Fibroblast of lung (primary cell): ENCODE measurements at regions not wholly inside any gene's neighbourhood (a gene's known extent, or its start where the extent isn't known, plus 50 kb on each side); places are given as distances from the start of the nearest gene placed in this dataset.

Source experiments
- EZH2 ChIP-seq: IDR thresholded peaks from 2 replicates; pipeline ENCODE4 v1.5.1; 2012; ENCODE audit warnings: low read length, control low read depth, mild to moderate bottlenecking; ENCODE audit errors: missing control alignments
- TF ChIP-seq, protein P1 (sequence below), 2 donors: IDR thresholded peaks in 1 of 2; conservative IDR thresholded peaks in 1 of 2; 1 replicate in 1 of 2; 2 replicates in 1 of 2; pipeline ENCODE4 v1.5.1; 2011 to 2012; ENCODE audit warnings: low read length in 2 of 2, control low read depth in 1 of 2, inconsistent platforms in 1 of 2, low read depth in 1 of 2, mild to moderate bottlenecking in 1 of 2

DNA sequence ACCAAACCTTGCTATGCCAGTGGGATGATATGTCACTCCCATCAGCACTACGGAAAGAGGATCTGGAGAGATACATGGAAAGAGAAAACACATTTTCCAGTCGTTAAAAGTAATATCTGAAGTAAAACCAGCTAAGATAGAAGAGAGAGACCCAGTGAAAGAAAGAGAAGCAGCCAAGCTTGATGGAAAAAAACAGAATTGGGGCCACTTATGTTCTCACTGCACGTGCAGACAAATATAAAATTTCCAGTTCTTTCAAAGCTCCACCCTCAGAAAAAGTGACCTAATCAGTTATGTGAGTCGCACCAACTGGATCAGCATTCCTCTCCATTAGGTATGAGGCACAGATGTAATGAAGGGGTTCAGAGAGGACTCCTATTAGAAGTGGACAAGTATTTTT, 266.1 kb downstream of the MTERF1 start:
- TF ChIP-seq, protein P1, sequence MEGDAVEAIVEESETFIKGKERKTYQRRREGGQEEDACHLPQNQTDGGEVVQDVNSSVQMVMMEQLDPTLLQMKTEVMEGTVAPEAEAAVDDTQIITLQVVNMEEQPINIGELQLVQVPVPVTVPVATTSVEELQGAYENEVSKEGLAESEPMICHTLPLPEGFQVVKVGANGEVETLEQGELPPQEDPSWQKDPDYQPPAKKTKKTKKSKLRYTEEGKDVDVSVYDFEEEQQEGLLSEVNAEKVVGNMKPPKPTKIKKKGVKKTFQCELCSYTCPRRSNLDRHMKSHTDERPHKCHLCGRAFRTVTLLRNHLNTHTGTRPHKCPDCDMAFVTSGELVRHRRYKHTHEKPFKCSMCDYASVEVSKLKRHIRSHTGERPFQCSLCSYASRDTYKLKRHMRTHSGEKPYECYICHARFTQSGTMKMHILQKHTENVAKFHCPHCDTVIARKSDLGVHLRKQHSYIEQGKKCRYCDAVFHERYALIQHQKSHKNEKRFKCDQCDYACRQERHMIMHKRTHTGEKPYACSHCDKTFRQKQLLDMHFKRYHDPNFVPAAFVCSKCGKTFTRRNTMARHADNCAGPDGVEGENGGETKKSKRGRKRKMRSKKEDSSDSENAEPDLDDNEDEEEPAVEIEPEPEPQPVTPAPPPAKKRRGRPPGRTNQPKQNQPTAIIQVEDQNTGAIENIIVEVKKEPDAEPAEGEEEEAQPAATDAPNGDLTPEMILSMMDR (conservative IDR thresholded peaks at IDR 0.05 in 1 of 2, IDR thresholded peaks at IDR 0.05 in 1 of 2; ENCODE audit: low read depth in 1 of 2, low read length in 2 of 2) = no peak
- TF ChIP-seq EZH2 = no peak
